GM13976 (cell line): ENCODE measurements at regions not wholly inside any gene's neighbourhood (a gene's known extent, or its start where the extent isn't known, plus 50 kb on each side); places are given as distances from the start of the nearest gene placed in this dataset.

Experiments
- DNase-seq: peaks from one replicate; pipeline ENCODE4 v3.0.0; 2012; ENCODE audit warnings: low spot score
- CTCF ChIP-seq: IDR thresholded peaks from 2 replicates; pipeline ENCODE4 v1.5.1; 2012; ENCODE audit warnings: borderline replicate concordance, mild to moderate bottlenecking; ENCODE audit not compliant: insufficient read depth; ENCODE audit errors: extremely low read depth, missing control alignments, control extremely low read depth
- in situ Hi-C: fragments of 300-500 bp; cut with MboI; formaldehyde crosslinking; loops from one replicate; pipeline ENCODE4 v1.12.0; 2022; ENCODE audit warnings: low sequenced_read_pairs, mixed read lengths, inconsistent platforms; ENCODE audit not compliant: unreplicated experiment

GRCh38 chr11:70026726-70027125, 51.4 kb upstream of the ANO1 start:
- in situ Hi-C loops: no loop called here
- no peak for TF ChIP-seq CTCF
- DNase-seq: no peak

GRCh38 chr11:70027451-70027850, 50.7 kb upstream of the ANO1 start:
- no peak for DNase-seq
- no peak for TF ChIP-seq CTCF
- in situ Hi-C loops: no loop called here

- DNase-seq: no peak
- TF ChIP-seq CTCF: no peak
- in situ Hi-C loops: no loop called here
Measured at GRCh38 chr11:70028147-70028855, 49.8 kb upstream of the ANO1 start.
